ENCODE measurements at regions not wholly inside any gene's neighbourhood (a gene's known extent, or its start where the extent isn't known, plus 50 kb on each side); places are given as distances from the start of the nearest gene placed in this dataset.

- Histone ChIP-seq H3K27me3 (replicated peaks in 1 of 2; ENCODE audit: control insufficient read depth in 2 of 2, insufficient read depth in 2 of 2, low read length in 1 of 2) (no peaks in the 10 kb centered on the region), H3K9me3 (replicated peaks; ENCODE audit: control insufficient read depth, insufficient read depth, low read length) (no peaks in the 10 kb centered on the region), H4K20me1 (ENCODE audit: control insufficient read depth, insufficient read depth) (no peaks in the 10 kb centered on the region), H3K4me3 (no peak overlapping the region), H3K4me1 (ENCODE audit: control insufficient read depth, insufficient read depth, low read length) (no peaks in the 10 kb centered on the region), H3K79me2 (ENCODE audit: control insufficient read depth, insufficient read depth, low read length) (no peaks in the 10 kb centered on the region), H2AFZ (ENCODE audit: control insufficient read depth, low read depth, low read length) (no peak overlapping the region), H3K36me3 (ENCODE audit: control insufficient read depth in 2 of 2, insufficient read depth in 2 of 2, low read length in 1 of 2) (no peaks in the 10 kb centered on the region), H3K9ac (ENCODE audit: control insufficient read depth, insufficient read depth, low read length) (no peak overlapping the region), H3K4me2 (ENCODE audit: control insufficient read depth, insufficient read depth) (no peak overlapping the region), H3K27ac (ENCODE audit: control insufficient read depth, insufficient read depth) (no peak overlapping the region)
- intact Hi-C loops (cut with micrococcal nuclease; ENCODE audit: unreplicated experiment), result no loop called here
- FAIRE-seq (no peak), ATAC-seq (no peak), DNase-seq (ENCODE audit: low read depth, low spot score) (no peak)
- SMC1A ChIA-PET (ENCODE audit: uncharacterized antibody, unreplicated experiment), result interaction anchor here (0.7 to 12.1 kb wide), 12 partner anchors 10 to 142 kb away, joined by 3 to 98 read pairs (median 4); no protein-coding TSS in a partner anchor
- POLR2A ChIA-PET, result interaction anchor here (1.5 to 2.0 kb wide), 2 partner anchors 10 to 18 kb away, joined by 7 to 9 read pairs; no protein-coding TSS in a partner anchor
- CTCF ChIA-PET, result interaction anchor here (0.7 to 2.0 kb wide), 8 partner anchors 13 to 196 kb away, joined by 3 to 7 read pairs (median 5); no protein-coding TSS in a partner anchor
- no peak for TF ChIP-seq ATF2 (IDR thresholded peaks at IDR 0.05; ENCODE audit: low read length)
- no peak for TF ChIP-seq PKNOX1 (IDR thresholded peaks at IDR 0.05)
- BruUV-seq (replicated peaks), result no TSS peak
- RAD21 ChIA-PET (ENCODE audit: unreplicated experiment), result interaction anchor here (0.9 to 2.7 kb wide), 10 partner anchors 9 to 194 kb away, joined by 3 to 10 read pairs (median 4); no protein-coding TSS in a partner anchor
- 3% methylated on average over 2 of the region's 2 CpGs for WGBS (ENCODE audit: insufficient coverage, insufficient replicate concordance, low lambda C conversion rate, missing lambda C conversion rate)
- in situ Hi-C loops (cut with MboI), result no loop called here
Measured at GRCh38 chr5:164341056-164341619, 835.7 kb downstream of the MAT2B start.

All from GM12878 (cell line).